Ovary (tissue), 7 donors: ENCODE measurements at regions not wholly inside any gene's neighbourhood (a gene's known extent, or its start where the extent isn't known, plus 50 kb on each side); places are given as distances from the start of the nearest gene placed in this dataset.
"Not testable (repeated sequence)": the region's sequence is repeated elsewhere in the genome, so short reads cannot be mapped to it uniquely, and the experiment has no call there.

Experiments used
- DNase-seq, 5 donors: peaks; one replicate each; pipeline ENCODE4 v3.0.0-alpha.2; 2019 to 2020
- H3K27ac ChIP-seq, 2 donors: fragments of 200-600 bp; one replicate each; pipeline versions ENCODE4 v1.5.1 to v1.8.0; 2019 to 2022
- H3K27me3 ChIP-seq: fragments of 200-600 bp; one replicate; pipeline ENCODE4 v1.8.0; 2022
- H3K36me3 ChIP-seq: fragments of 200-600 bp; sonication (generic); one replicate; pipeline ENCODE4 v1.5.1; 2019
- H3K4me1 ChIP-seq: one replicate; pipeline ENCODE4 v1.8.1; 2013; ENCODE audit warnings: mild to moderate bottlenecking, moderate library complexity; ENCODE audit not compliant: insufficient read depth
- H3K4me3 ChIP-seq: fragments of 200-600 bp; sonication (generic); one replicate; pipeline ENCODE4 v1.5.1; 2017
- H3K9me3 ChIP-seq, 2 donors: fragments of 200-600 bp in 1 of 2; sonication (generic) in 1 of 2; one replicate each; pipeline versions ENCODE4 v1.5.1 to v1.8.1; 2013 to 2019; ENCODE audit warnings: mild to moderate bottlenecking in 1 of 2, moderate library complexity in 1 of 2
- CTCF ChIP-seq, 3 donors: fragments of 450-650 bp in 2 of 3; fragments of 200-600 bp in 1 of 3; IDR thresholded peaks; one replicate each; pipeline versions ENCODE4 v1.5.1 to v1.8.0; 2016 to 2022; ENCODE audit warnings: antibody characterized with exemption in 3 of 3, mild to moderate bottlenecking in 1 of 3
- EP300 ChIP-seq: sonication (generic); formaldehyde crosslinking; IDR thresholded peaks from one replicate; pipeline ENCODE4 v1.6.1; 2017; ENCODE audit warnings: antibody characterized with exemption
- POLR2A ChIP-seq: fragments of 450-650 bp; IDR thresholded peaks from one replicate; pipeline ENCODE4 v1.6.1; 2017; ENCODE audit warnings: antibody characterized with exemption, mild to moderate bottlenecking, moderate library complexity
- WGBS, 3 donors: extraction: QIAGEN DNeasy Blood & Tissue Kit in 1 of 3; methylation state at CpG; one replicate each; pipeline versions ENCODE4 v1.1.5 to v1.1.7; 2013 to 2017; 5-methylcytosine and 5-hydroxymethylcytosine counted together
- intact Hi-C, 4 donors: fragments of 100-400 bp; cut with DNase I; formaldehyde crosslinking; loops; one replicate each; pipeline versions ENCODE4 v1.11.0 to v1.15.1; 2022 to 2023
- donor health status: DM: no; HTN: no; CAD: no; lungs with moderate emphysema.
- donor health status: DM: no; HTN: no; CAD: no.
- donor health status: Bipolar disorder and iron deficiency.
- donor health status: DM: no; HTN: no; CAD: no.
- donor health status: DM: yes; HTN: yes; CAD: no.

- Histone ChIP-seq H3K4me3 (no peak overlapping the region), H3K36me3 (no peaks in the 10 kb centered on the region), H3K9me3 (no peaks in the 10 kb centered on the region), H3K4me1 (no peaks in the 10 kb centered on the region), H3K27me3 (no peaks in the 10 kb centered on the region), H3K27ac (no peak overlapping the region)
- no peak for DNase-seq
- TF ChIP-seq POLR2A (no peak), EP300 (no peak), CTCF (IDR thresholded peaks at IDR 0.05) (no peak)
- WGBS, 3 donors = 43 to 59% (median 56%) methylated on average over 5 of the region's 5 CpGs
- intact Hi-C loops = no loop called here
These were observed 161.7 kb downstream of the SMARCA1 start for GRCh38 chrX:129361576-129361975.

- no peak overlapping the region for H3K4me3 ChIP-seq
- no peak for DNase-seq
- no peaks in the 10 kb centered on the region for H3K36me3 ChIP-seq
- no peaks in the 10 kb centered on the region for H3K9me3 ChIP-seq
- 25 to 34% (median 29%) methylated on average over 5 of the region's 5 CpGs for WGBS, 3 donors
- no peak overlapping the region for H3K27ac ChIP-seq
- no peaks in the 10 kb centered on the region for H3K4me1 ChIP-seq
- TF ChIP-seq POLR2A = no peak
- TF ChIP-seq CTCF (IDR thresholded peaks at IDR 0.05) = no peak
- TF ChIP-seq EP300 = no peak
- intact Hi-C loops = no loop called here
- no peaks in the 10 kb centered on the region for H3K27me3 ChIP-seq
These were observed 163.1 kb downstream of the SMARCA1 start for GRCh38 chrX:129360175-129360574.

GRCh38 chrX:129359269-129359668 lies 164.0 kb downstream of the SMARCA1 start:
- no peaks in the 10 kb centered on the region for H3K36me3 ChIP-seq
- H3K4me3 ChIP-seq = no peak overlapping the region
- TF ChIP-seq POLR2A (no peak), EP300 (no peak), CTCF (IDR thresholded peaks at IDR 0.05) (no peak)
- DNase-seq = no peak
- no peaks in the 10 kb centered on the region for H3K9me3 ChIP-seq
- 77 to 87% (median 85%) methylated on average over 2 of the region's 2 CpGs for WGBS, 3 donors
- no peaks in the 10 kb centered on the region for H3K4me1 ChIP-seq
- H3K27ac ChIP-seq = no peak overlapping the region
- intact Hi-C loops = no loop called here
- H3K27me3 ChIP-seq = no peaks in the 10 kb centered on the region

- H3K9me3 ChIP-seq, intact Hi-C loops, H3K36me3 ChIP-seq, H3K4me1 ChIP-seq, H3K27me3 ChIP-seq, DNase-seq, H3K27ac ChIP-seq, H3K4me3 ChIP-seq: not testable (repeated sequence)
- 78 to 91% (median 89%) methylated on average over 4 of the region's 4 CpGs for WGBS, 3 donors
These were observed 165.9 kb downstream of the SMARCA1 start for GRCh38 chrX:129357428-129357827.

GRCh38 chrX:129347291-129347690 lies 176.0 kb downstream of the SMARCA1 start:
- DNase-seq = no peak
- no peaks in the 10 kb centered on the region for H3K36me3 ChIP-seq
- WGBS, 3 donors = 23 to 54% (median 43%) methylated on average over 2 of the region's 2 CpGs
- intact Hi-C loops = no loop called here
- H3K4me1 ChIP-seq = no peaks in the 10 kb centered on the region
- H3K9me3 ChIP-seq = no peaks in the 10 kb centered on the region
- TF ChIP-seq POLR2A (no peak), EP300 (no peak)
- no peak overlapping the region for H3K4me3 ChIP-seq
- H3K27me3 ChIP-seq = no peaks in the 10 kb centered on the region
- no peak overlapping the region for H3K27ac ChIP-seq

- H3K27me3 ChIP-seq = no peaks in the 10 kb centered on the region
- intact Hi-C loops = no loop called here
- TF ChIP-seq POLR2A (no peak), EP300 (no peak), CTCF (IDR thresholded peaks at IDR 0.05) (no peak)
- H3K4me3 ChIP-seq = no peak overlapping the region
- WGBS, 3 donors = 60 to 73% (median 60%) methylated on average over 3 of the region's 3 CpGs
- no peaks in the 10 kb centered on the region for H3K4me1 ChIP-seq
- H3K27ac ChIP-seq = no peak overlapping the region
- H3K9me3 ChIP-seq = no peaks in the 10 kb centered on the region
- H3K36me3 ChIP-seq = no peaks in the 10 kb centered on the region
- no peak for DNase-seq
These were observed 176.7 kb downstream of the SMARCA1 start for GRCh38 chrX:129346574-129346973.

- H3K4me3 ChIP-seq, H3K27me3 ChIP-seq, H3K9me3 ChIP-seq, H3K4me1 ChIP-seq, DNase-seq, H3K27ac ChIP-seq, H3K36me3 ChIP-seq, intact Hi-C loops: not testable (repeated sequence)
- WGBS, 3 donors = 61 to 78% (median 74%) methylated on average over 14 to 16 of the region's 16 CpGs
These were observed 186.0 kb downstream of the SMARCA1 start for GRCh38 chrX:129337264-129337663.
